IMR-90 (cell line): ENCODE measurements at regions not wholly inside any gene's neighbourhood (a gene's known extent, or its start where the extent isn't known, plus 50 kb on each side); places are given as distances from the start of the nearest gene placed in this dataset.

Experiments
- ATAC-seq: fragments of 200-7000 bp; cut with Tn5 transposase; 2 replicates; pipeline ENCODE4 v1.9.1; 2020; ENCODE audit warnings: low read depth, mild to moderate bottlenecking, moderate library complexity
- BruUV-seq: library from RNA; stranded (reverse); fragments of 400-500 nt; replicated peaks from 2 replicates; lab custom pipeline; 2021; lab: Mats Ljungman, UMichigan
- CTCF ChIA-PET: fragments of 300-600 bp; formaldehyde crosslinking; extraction: SDS; loops from one replicate; lab custom pipeline; 2021; ENCODE audit warnings: antibody characterized with exemption; lab: Yijun Ruan, JAX
- POLR2A ChIA-PET: fragments of 300-600 bp; sonication (Branson Sonifier 250); formaldehyde crosslinking; loops from one replicate; lab custom pipeline; 2022; ENCODE audit warnings: antibody characterized with exemption; ENCODE audit not compliant: unreplicated experiment; lab: Charles Lee
- DNase-seq: peaks from one replicate; pipeline ENCODE4 v3.0.0; 2013
- H2AFZ ChIP-seq: replicated peaks from 2 replicates; pipeline ENCODE3; 2013; ENCODE audit warnings: low read length, mild to moderate bottlenecking; ENCODE audit not compliant: poor library complexity
- H2AK5ac ChIP-seq: 2 replicates; pipeline ENCODE4 v1.6.1; 2013; ENCODE audit warnings: low read depth, low read length, inconsistent platforms
- H2AK9ac ChIP-seq: replicated peaks from 2 replicates; pipeline ENCODE3; 2013; ENCODE audit warnings: mild to moderate bottlenecking, low read depth, low read length, moderate library complexity; ENCODE audit not compliant: poor library complexity
- H2BK120ac ChIP-seq: 2 replicates; pipeline ENCODE4 v1.6.1; 2013; ENCODE audit warnings: low read depth, low read length, inconsistent platforms
- H2BK15ac ChIP-seq: 3 replicates; pipeline ENCODE4 v1.6.1; 2013; ENCODE audit warnings: low read depth, low read length, inconsistent platforms
- H2BK20ac ChIP-seq: 2 replicates; pipeline ENCODE4 v1.6.1; 2013; ENCODE audit warnings: low read depth, mild to moderate bottlenecking, inconsistent platforms, low read length, moderate library complexity
- H2BK5ac ChIP-seq: 2 replicates; pipeline ENCODE4 v1.6.1; 2013; ENCODE audit warnings: mild to moderate bottlenecking, low read depth, low read length, inconsistent platforms; ENCODE audit not compliant: poor library complexity, severe bottlenecking
- H3K14ac ChIP-seq: replicated peaks from 2 replicates; pipeline ENCODE4 v1.6.1; 2013; ENCODE audit warnings: low read depth, low read length, inconsistent platforms
- H3K18ac ChIP-seq: 2 replicates; pipeline ENCODE4 v1.6.1; 2013; ENCODE audit warnings: low read depth, low read length, control low read depth
- H3K23ac ChIP-seq: 2 replicates; pipeline ENCODE4 v1.6.1; 2013; ENCODE audit warnings: low read depth, low read length, inconsistent platforms
- H3K27ac ChIP-seq: 2 replicates; pipeline ENCODE4 v1.5.1; 2013; ENCODE audit warnings: mild to moderate bottlenecking, control low read depth, low read length; ENCODE audit not compliant: insufficient read depth
- H3K27me3 ChIP-seq: 2 replicates; pipeline ENCODE4 v1.6.1; 2013; ENCODE audit warnings: low read length; ENCODE audit not compliant: control insufficient read depth, insufficient read depth
- H3K36me3 ChIP-seq: 2 replicates; pipeline ENCODE4 v1.6.1; 2013; ENCODE audit warnings: low read length, mixed read lengths; ENCODE audit not compliant: control insufficient read depth, insufficient read depth
- H3K4ac ChIP-seq: 2 replicates; pipeline ENCODE4 v1.6.1; 2013; ENCODE audit warnings: low read depth, low read length, inconsistent platforms
- H3K4me1 ChIP-seq: 2 replicates; pipeline ENCODE4 v1.6.1; 2013; ENCODE audit warnings: low read length, mixed read lengths; ENCODE audit not compliant: control insufficient read depth, insufficient read depth
- H3K4me2 ChIP-seq: 2 replicates; pipeline ENCODE4 v1.6.1; 2013; ENCODE audit warnings: low read depth, mild to moderate bottlenecking, control low read depth, low read length, moderate library complexity
- H3K4me3 ChIP-seq: 2 replicates; pipeline ENCODE4 v1.5.1; 2013; ENCODE audit warnings: low read depth, mild to moderate bottlenecking, control low read depth, low read length, moderate library complexity; ENCODE audit not compliant: insufficient read depth
- H3K56ac ChIP-seq: 2 replicates; pipeline ENCODE4 v1.6.1; 2013; ENCODE audit warnings: low read length, inconsistent platforms; ENCODE audit not compliant: insufficient read depth; ENCODE audit errors: extremely low read depth
- H3K79me1 ChIP-seq, 2 experiments: 2 replicates each; pipeline ENCODE4 v1.6.1; 2013; ENCODE audit warnings: low read length in 2 of 2, inconsistent platforms in 1 of 2, low read depth in 1 of 2
- H3K9ac ChIP-seq: 2 replicates; pipeline ENCODE4 v1.6.1; 2013; ENCODE audit warnings: low read depth, low read length, control low read depth
- H3K9me1 ChIP-seq: 2 replicates; pipeline ENCODE4 v1.6.1; 2013; ENCODE audit warnings: low read length, inconsistent platforms; ENCODE audit not compliant: insufficient read depth
- H3K9me3 ChIP-seq: 2 replicates; pipeline ENCODE4 v1.6.1; 2013; ENCODE audit warnings: low read length; ENCODE audit not compliant: control insufficient read depth, insufficient read depth
- H4K20me1 ChIP-seq: 2 replicates; pipeline ENCODE4 v1.6.1; 2013; ENCODE audit warnings: low read length, inconsistent platforms; ENCODE audit not compliant: insufficient read depth
- H4K5ac ChIP-seq: 2 replicates; pipeline ENCODE4 v1.6.1; 2013; ENCODE audit warnings: mild to moderate bottlenecking, low read depth, low read length, control low read depth
- H4K8ac ChIP-seq, 2 experiments: 2 replicates each; pipeline ENCODE4 v1.6.1; 2013; ENCODE audit warnings: low read depth in 2 of 2, low read length in 2 of 2, control low read depth in 1 of 2, inconsistent platforms in 1 of 2
- H4K91ac ChIP-seq: 2 replicates; pipeline ENCODE4 v1.6.1; 2013; ENCODE audit warnings: low read depth, low read length, inconsistent platforms; ENCODE audit not compliant: insufficient read depth
- BHLHE40 ChIP-seq: fragments of 150-350 bp; IDR thresholded peaks from 2 replicates; pipeline ENCODE4 v1.6.1; 2016; ENCODE audit warnings: mild to moderate bottlenecking, low read depth, low read length
- CEBPB ChIP-seq: IDR thresholded peaks from 2 replicates; pipeline ENCODE4 v1.6.1; 2012; ENCODE audit warnings: low read depth, low read length, improper control_type of control experiment
- CHD1 ChIP-seq: IDR thresholded peaks from 2 replicates; pipeline ENCODE4 v1.6.1; 2012; ENCODE audit warnings: low read depth, low read length, improper control_type of control experiment
- ELK1 ChIP-seq: fragments of 150-350 bp; IDR thresholded peaks from 2 replicates; pipeline ENCODE4 v1.6.1; 2016; ENCODE audit warnings: low read depth, mild to moderate bottlenecking, low read length, moderate library complexity, borderline replicate concordance
- FOS ChIP-seq: fragments of 150-350 bp; IDR thresholded peaks from 2 replicates; pipeline ENCODE4 v1.6.1; 2016; ENCODE audit warnings: low read depth, low read length
- MAZ ChIP-seq: IDR thresholded peaks from 2 replicates; pipeline ENCODE4 v1.6.1; 2012; ENCODE audit warnings: low read depth, mild to moderate bottlenecking, low read length, improper control_type of control experiment, moderate library complexity, borderline replicate concordance
- MXI1 ChIP-seq: IDR thresholded peaks from 2 replicates; pipeline ENCODE4 v1.6.1; 2012; ENCODE audit warnings: low read depth, mild to moderate bottlenecking, low read length, moderate library complexity, borderline replicate concordance
- NFE2L2 ChIP-seq: fragments of 150-350 bp; IDR thresholded peaks from 2 replicates; pipeline ENCODE4 v1.6.1; 2016; ENCODE audit warnings: low read depth, mild to moderate bottlenecking, low read length
- POLR2A ChIP-seq: IDR thresholded peaks from 2 replicates; pipeline ENCODE4 v1.6.1; 2012; ENCODE audit warnings: mild to moderate bottlenecking, low read depth, low read length
- RAD21 ChIP-seq: IDR thresholded peaks from 2 replicates; pipeline ENCODE4 v1.6.1; 2012; ENCODE audit warnings: low read length, improper control_type of control experiment
- RCOR1 ChIP-seq: IDR thresholded peaks from 2 replicates; pipeline ENCODE4 v1.6.1; 2012; ENCODE audit warnings: mild to moderate bottlenecking, low read length, improper control_type of control experiment; ENCODE audit not compliant: insufficient replicate concordance
- RFX5 ChIP-seq: IDR thresholded peaks from 2 replicates; pipeline ENCODE4 v1.8.0; 2012; ENCODE audit warnings: low read depth, mild to moderate bottlenecking, low read length, moderate library complexity
- SMC3 ChIP-seq: fragments of 150-350 bp; IDR thresholded peaks from 2 replicates; pipeline ENCODE4 v1.6.1; 2016; ENCODE audit warnings: low read depth, mild to moderate bottlenecking, antibody characterized with exemption, low read length, moderate library complexity
- WGBS, 2 experiments: methylation state at CpG; one replicate each; pipeline versions ENCODE4 v1.1.5 to v1.1.7; 2013; ENCODE audit warnings: missing lambda C conversion rate in 2 of 2; ENCODE audit not compliant: insufficient read length in 1 of 2; ENCODE audit errors: extremely low coverage in 2 of 2; 5-methylcytosine and 5-hydroxymethylcytosine counted together
- dilution Hi-C: fragments of 300-500 bp; cut with HindIII; formaldehyde crosslinking; loops from one replicate; pipeline ENCODE4 v1.14.3; 2018; ENCODE audit warnings: low sequenced_read_pairs; ENCODE audit not compliant: unreplicated experiment
- in situ Hi-C: fragments of 300-500 bp; cut with MboI; formaldehyde crosslinking; loops from 3 replicates; pipeline ENCODE4 v1.14.3; 2019; ENCODE audit warnings: low sequenced_read_pairs, inconsistent platforms, mixed read lengths
- intact Hi-C: fragments of 100-400 bp; cut with micrococcal nuclease; formaldehyde crosslinking; loops from 2 replicates; pipeline ENCODE4 v1.10.0; 2022

- no peak for TF ChIP-seq RFX5
- no peak for TF ChIP-seq RCOR1
- no peak for TF ChIP-seq MAZ
- peak; percentile 59 for TF ChIP-seq CEBPB
- no peak for TF ChIP-seq POLR2A
- TF ChIP-seq FOS: peak; percentile 40
- no peak for TF ChIP-seq RAD21
- no peak for TF ChIP-seq NFE2L2
- no peak for TF ChIP-seq BHLHE40
- no peak for TF ChIP-seq CHD1
- TF ChIP-seq SMC3: no peak
- TF ChIP-seq MXI1: no peak
- TF ChIP-seq ELK1: no peak
- H2AK9ac ChIP-seq: no peak overlapping the region
- no peaks in the 10 kb centered on the region for H3K36me3 ChIP-seq
- no peak overlapping the region for H2BK120ac ChIP-seq
- H3K27ac ChIP-seq: no peak overlapping the region
- no TSS peak for BruUV-seq
- H3K27me3 ChIP-seq: no peaks in the 10 kb centered on the region
- no peak overlapping the region for H3K18ac ChIP-seq
- H3K4me2 ChIP-seq: no peak overlapping the region
- H2AK5ac ChIP-seq: no peak overlapping the region
- in situ Hi-C loops (no loop called here), dilution Hi-C loops (no loop called here), intact Hi-C loops (no loop called here)
- H2BK20ac ChIP-seq: no peak overlapping the region
- no peak overlapping the region for H3K4ac ChIP-seq
- peak; percentile 97 for ATAC-seq
- no peak overlapping the region for H3K4me3 ChIP-seq
- no peak overlapping the region for H3K23ac ChIP-seq
- no peak overlapping the region for H2BK5ac ChIP-seq
- no peaks in the 10 kb centered on the region for H4K20me1 ChIP-seq
- ChIA-PET POLR2A (no interaction called here), CTCF (no interaction called here)
- peak; percentile 67 for DNase-seq
- H2BK15ac ChIP-seq: no peak overlapping the region
- no CpG with 5 or more reads among the region's 1 CpG for WGBS, 2 experiments
- no peak overlapping the region for H4K5ac ChIP-seq
- H3K9me3 ChIP-seq: no peaks in the 10 kb centered on the region; the same call in 1 of the 2 replicates
- H2AFZ ChIP-seq: no peak overlapping the region
- H3K4me1 ChIP-seq: no peaks in the 10 kb centered on the region
- no peak overlapping the region for H4K8ac ChIP-seq
- no peaks in the 10 kb centered on the region for H3K79me1 ChIP-seq
- no peak overlapping the region for H3K9ac ChIP-seq
- no peak overlapping the region for H3K14ac ChIP-seq
- no peak overlapping the region for H3K56ac ChIP-seq
- no peak overlapping the region for H4K91ac ChIP-seq
- H3K9me1 ChIP-seq: no peaks in the 10 kb centered on the region
These were observed 750.5 kb downstream of the LUZP2 start for GRCh38 chr11:25247336-25247735.
